IPS DF 6.9 (cell line): ENCODE measurements at regions not wholly inside any gene's neighbourhood (a gene's known extent, or its start where the extent isn't known, plus 50 kb on each side); places are given as distances from the start of the nearest gene placed in this dataset.

ENCODE experiments used
- DNase-seq: peaks from one replicate; pipeline ENCODE4 v3.0.0-alpha.2; 2013; ENCODE audit warnings: low read depth, low spot score
- H3K27ac ChIP-seq: one replicate; pipeline ENCODE4 v1.5.1; 2013; ENCODE audit warnings: low read length, control low read depth
- H3K27me3 ChIP-seq: 2 replicates; pipeline ENCODE4 v1.6.1; 2013; ENCODE audit warnings: mild to moderate bottlenecking, low read length; ENCODE audit not compliant: control insufficient read depth, insufficient read depth
- H3K36me3 ChIP-seq: 2 replicates; pipeline ENCODE4 v1.6.1; 2013; ENCODE audit warnings: low read length; ENCODE audit not compliant: control insufficient read depth, insufficient read depth
- H3K4me1 ChIP-seq: 2 replicates; pipeline ENCODE4 v1.6.1; 2013; ENCODE audit warnings: low read length; ENCODE audit not compliant: control insufficient read depth, insufficient read depth
- H3K4me3 ChIP-seq: 2 replicates; pipeline ENCODE4 v1.5.1; 2013; ENCODE audit warnings: mild to moderate bottlenecking, low read length
- H3K9me3 ChIP-seq: 2 replicates; pipeline ENCODE4 v1.6.1; 2013; ENCODE audit warnings: low read length, inconsistent platforms; ENCODE audit not compliant: control insufficient read depth, insufficient read depth
- WGBS: extraction: QIAGEN DNeasy Blood & Tissue Kit; methylation state at CpG from one replicate; pipeline ENCODE4 v1.1.7; 2013; ENCODE audit warnings: mixed read lengths, missing lambda C conversion rate; ENCODE audit not compliant: insufficient read length, insufficient coverage; 5-methylcytosine and 5-hydroxymethylcytosine counted together

- DNase-seq, result no peak
- no peaks in the 10 kb centered on the region for H3K27me3 ChIP-seq
- no peaks in the 10 kb centered on the region for H3K9me3 ChIP-seq
- H3K4me3 ChIP-seq, result no peak overlapping the region
- H3K4me1 ChIP-seq, result no peaks in the 10 kb centered on the region
- no peaks in the 10 kb centered on the region for H3K36me3 ChIP-seq
- H3K27ac ChIP-seq, result no peak overlapping the region
- WGBS, result no CpG with 5 or more reads among the region's 2 CpGs
These were observed 537.3 kb upstream of the MGMT start for GRCh38 chr10:128929767-128930166.

- H3K4me1 ChIP-seq, result no peaks in the 10 kb centered on the region
- H3K9me3 ChIP-seq, result no peaks in the 10 kb centered on the region
- H3K36me3 ChIP-seq, result no peaks in the 10 kb centered on the region
- WGBS, result no CpG with 5 or more reads among the region's 6 CpGs
- H3K27me3 ChIP-seq, result no peaks in the 10 kb centered on the region
- DNase-seq, result no peak
- no peak overlapping the region for H3K27ac ChIP-seq
- H3K4me3 ChIP-seq, result no peak overlapping the region
These were observed 536.5 kb upstream of the MGMT start for GRCh38 chr10:128930515-128930914.

GRCh38 chr10:128932071-128932820 is 534.8 kb upstream of the MGMT start:
- no peak overlapping the region for H3K27ac ChIP-seq
- WGBS, result no CpG with 5 or more reads among the region's 19 CpGs
- no peak for DNase-seq
- H3K4me1 ChIP-seq, result no peaks in the 10 kb centered on the region
- no peaks in the 10 kb centered on the region for H3K36me3 ChIP-seq
- no peak overlapping the region for H3K4me3 ChIP-seq
- H3K27me3 ChIP-seq, result no peaks in the 10 kb centered on the region
- H3K9me3 ChIP-seq, result no peaks in the 10 kb centered on the region

- Histone ChIP-seq H3K27me3 (no peaks in the 10 kb centered on the region), H3K4me3 (no peak overlapping the region), H3K27ac (no peak overlapping the region), H3K4me1 (no peaks in the 10 kb centered on the region), H3K9me3 (no peaks in the 10 kb centered on the region), H3K36me3 (no peaks in the 10 kb centered on the region)
- DNase-seq, result no peak
- WGBS, result no CpG with 5 or more reads among the region's 6 CpGs
These were observed 532.5 kb upstream of the MGMT start for GRCh38 chr10:128934492-128934891.

- Histone ChIP-seq H3K27ac (no peak overlapping the region), H3K4me1 (no peaks in the 10 kb centered on the region), H3K9me3 (no peaks in the 10 kb centered on the region), H3K36me3 (no peaks in the 10 kb centered on the region), H3K4me3 (no peak overlapping the region), H3K27me3 (no peaks in the 10 kb centered on the region)
- WGBS, result no CpG with 5 or more reads among the region's 9 CpGs
- no peak for DNase-seq
These were observed 530.6 kb upstream of the MGMT start for GRCh38 chr10:128936392-128936791.

GRCh38 chr10:128938558-128938957 is 528.5 kb upstream of the MGMT start:
- no CpG with 5 or more reads among the region's 3 CpGs for WGBS
- Histone ChIP-seq H3K4me3 (no peak overlapping the region), H3K9me3 (no peaks in the 10 kb centered on the region), H3K4me1 (no peaks in the 10 kb centered on the region), H3K36me3 (no peaks in the 10 kb centered on the region), H3K27me3 (no peaks in the 10 kb centered on the region), H3K27ac (no peak overlapping the region)
- DNase-seq, result no peak

- no CpG with 5 or more reads among the region's 5 CpGs for WGBS
- Histone ChIP-seq H3K9me3 (no peaks in the 10 kb centered on the region), H3K4me1 (no peaks in the 10 kb centered on the region), H3K36me3 (no peaks in the 10 kb centered on the region), H3K27me3 (no peaks in the 10 kb centered on the region), H3K4me3 (no peak overlapping the region), H3K27ac (no peak overlapping the region)
- no peak for DNase-seq
These were observed 527.0 kb upstream of the MGMT start for GRCh38 chr10:128940081-128940480.

- Histone ChIP-seq H3K27me3 (no peaks in the 10 kb centered on the region), H3K27ac (no peak overlapping the region), H3K4me3 (no peak overlapping the region), H3K36me3 (no peaks in the 10 kb centered on the region), H3K9me3 (no peaks in the 10 kb centered on the region), H3K4me1 (no peaks in the 10 kb centered on the region)
- WGBS, result no CpG with 5 or more reads among the region's 6 CpGs
- DNase-seq, result no peak
These were observed 523.9 kb upstream of the MGMT start for GRCh38 chr10:128943111-128943510.

- Histone ChIP-seq H3K9me3 (no peaks in the 10 kb centered on the region), H3K4me1 (no peaks in the 10 kb centered on the region), H3K36me3 (no peaks in the 10 kb centered on the region; the same call in 1 of the 2 replicates), H3K4me3 (no peak overlapping the region), H3K27ac (no peak overlapping the region), H3K27me3 (no peaks in the 10 kb centered on the region)
- DNase-seq, result no peak
- no CpG with 5 or more reads among the region's 7 CpGs for WGBS
These were observed 521.6 kb upstream of the MGMT start for GRCh38 chr10:128945398-128945797.

- Histone ChIP-seq H3K36me3 (no peaks in the 10 kb centered on the region; the same call in 1 of the 2 replicates), H3K27ac (no peak overlapping the region), H3K27me3 (no peaks in the 10 kb centered on the region), H3K4me3 (no peak overlapping the region), H3K9me3 (no peaks in the 10 kb centered on the region), H3K4me1 (no peaks in the 10 kb centered on the region)
- no peak for DNase-seq
- WGBS, result no CpG with 5 or more reads among the region's 18 CpGs
These were observed 516.7 kb upstream of the MGMT start for GRCh38 chr10:128950159-128950915.
